Fibroblast of villous mesenchyme (primary cell): ENCODE measurements at regions not wholly inside any gene's neighbourhood (a gene's known extent, or its start where the extent isn't known, plus 50 kb on each side); places are given as distances from the start of the nearest gene placed in this dataset.

Experiments used
- DNase-seq: peaks from one replicate; pipeline ENCODE4 v3.0.0-alpha.2; 2010; ENCODE audit warnings: low read depth
- H3K4me3 ChIP-seq: 2 replicates; pipeline ENCODE4 v1.5.1; 2011; ENCODE audit warnings: low read depth, mild to moderate bottlenecking, low read length
- CTCF ChIP-seq: IDR thresholded peaks from 2 replicates; pipeline ENCODE4 v1.5.1; 2012; ENCODE audit warnings: low read depth, mild to moderate bottlenecking, low read length; ENCODE audit not compliant: insufficient read depth

GRCh38 chr5:44663991-44664710 is 144.6 kb upstream of the MRPS30 start:
- DNase-seq = no peak

GRCh38 chr5:44661851-44662250 is 146.9 kb upstream of the MRPS30 start:
- DNase-seq = no peak
- H3K4me3 ChIP-seq = no peak overlapping the region
- no peak for TF ChIP-seq CTCF

More at GRCh38 chr5:44663991-44664710, 144.6 kb upstream of the MRPS30 start:
- no peak for TF ChIP-seq CTCF
- H3K4me3 ChIP-seq = no peak overlapping the region

GRCh38 chr5:44660251-44660650 is 148.5 kb upstream of the MRPS30 start:
- DNase-seq = no peak
- TF ChIP-seq CTCF = no peak
- no peak overlapping the region for H3K4me3 ChIP-seq

- no peak for TF ChIP-seq CTCF
- DNase-seq = no peak
- no peak overlapping the region for H3K4me3 ChIP-seq
Observed at GRCh38 chr5:44659334-44659733, 149.4 kb upstream of the MRPS30 start.

GRCh38 chr5:44652674-44653073 is 156.1 kb upstream of the MRPS30 start:
- no peak overlapping the region for H3K4me3 ChIP-seq
- DNase-seq = no peak
- TF ChIP-seq CTCF = no peak

GRCh38 chr5:44646016-44646415 is 162.7 kb upstream of the MRPS30 start:
- peak; percentile 13 for DNase-seq
- no peak overlapping the region for H3K4me3 ChIP-seq
- TF ChIP-seq CTCF = no peak

- DNase-seq = no peak
- no peak overlapping the region for H3K4me3 ChIP-seq
- no peak for TF ChIP-seq CTCF
Observed at GRCh38 chr5:44645502-44645901, 163.2 kb upstream of the MRPS30 start.
